HCT116 (cell line): ENCODE measurements at regions not wholly inside any gene's neighbourhood (a gene's known extent, or its start where the extent isn't known, plus 50 kb on each side); places are given as distances from the start of the nearest gene placed in this dataset.

ENCODE experiments used
- ATAC-seq: fragments of 200-7000 bp; cut with Tn5 transposase; 2 replicates; pipeline ENCODE4 v1.9.1; 2020; ENCODE audit warnings: mild to moderate bottlenecking, moderate library complexity
- BruUV-seq: library from RNA; stranded (reverse); fragments of 400-500 nt; replicated peaks from 2 replicates; lab custom pipeline; 2021; lab: Mats Ljungman, UMichigan
- CTCF ChIA-PET: fragments of 300-600 bp; sonication (Branson Sonifier 250); formaldehyde crosslinking; loops from one replicate; lab custom pipeline; 2021; ENCODE audit warnings: antibody characterized with exemption; lab: Charles Lee
- POLR2A ChIA-PET: fragments of 300-600, 350-600 bp; sonication (Branson Sonifier 250); formaldehyde crosslinking; loops from one replicate; lab custom pipeline; 2021; ENCODE audit warnings: antibody characterized with exemption; lab: Charles Lee
- RAD21 ChIA-PET, 2 experiments: fragments of 300-600 bp; sonication (Branson Sonifier 250); formaldehyde crosslinking; loops; one replicate each; lab custom pipeline; 2023; ENCODE audit warnings: low total read pairs in 2 of 2; ENCODE audit not compliant: uncharacterized antibody in 2 of 2, unreplicated experiment in 2 of 2, low non-redundant PET in 1 of 2; lab: Charles Lee
- DNase-seq: peaks from one replicate; pipeline ENCODE4 v3.0.0-alpha.2; 2010; ENCODE audit warnings: low read depth, low spot score
- H2AFZ ChIP-seq: fragments of 200-600 bp; shearing (Covaris generic), sonication (generic); 2 replicates; pipeline ENCODE4 v1.6.1; 2017; ENCODE audit warnings: low read depth, mixed run types, mixed read lengths, antibody characterized with exemption, low read length; ENCODE audit not compliant: poor library complexity, severe bottlenecking
- H3K27ac ChIP-seq: 2 replicates; pipeline ENCODE4 v1.5.1; 2012; ENCODE audit warnings: low read depth, low read length
- H3K27me3 ChIP-seq: fragments of 200-600 bp; sonication (generic); 2 replicates; pipeline ENCODE4 v1.6.1; 2016; ENCODE audit warnings: mixed run types, low read length, mixed read lengths; ENCODE audit not compliant: insufficient read depth
- H3K36me3 ChIP-seq, 2 experiments: fragments of 200-500 bp in 1 of 2; fragments of 200-600 bp in 1 of 2; sonication (Bioruptor generic) in 1 of 2; sonication (generic) in 1 of 2; 2 replicates each; pipeline versions ENCODE4 v1.5.1 to v1.6.1; 2014 to 2016; ENCODE audit warnings: low read length in 2 of 2, inconsistent platforms in 1 of 2, mixed read lengths in 1 of 2, mixed run types in 1 of 2; ENCODE audit not compliant: insufficient read depth in 2 of 2, control insufficient read depth in 1 of 2
- H3K4me1 ChIP-seq, 2 experiments: fragments of 200-600 bp in 1 of 2; sonication (generic) in 1 of 2; 2 replicates each; pipeline versions ENCODE4 v1.5.1 to v1.6.1; 2012 to 2017; ENCODE audit warnings: low read length in 2 of 2, inconsistent platforms in 1 of 2, mild to moderate bottlenecking in 1 of 2, mixed read lengths in 1 of 2, mixed run types in 1 of 2, moderate library complexity in 1 of 2; ENCODE audit not compliant: insufficient read depth in 2 of 2, control insufficient read depth in 1 of 2
- H3K4me2 ChIP-seq: fragments of 200-600 bp; sonication (generic); 2 replicates; pipeline ENCODE4 v1.6.1; 2017; ENCODE audit warnings: mixed run types, low read length, mixed read lengths
- H3K4me3 ChIP-seq, 2 experiments: fragments of 200-600 bp in 1 of 2; sonication (generic) in 1 of 2; replicated peaks in 1 of 2; 2 replicates each; pipeline ENCODE4 v1.5.1; 2011 to 2016; ENCODE audit warnings: low read length in 2 of 2, control low read depth in 1 of 2, low read depth in 1 of 2, mild to moderate bottlenecking in 1 of 2, mixed read lengths in 1 of 2, mixed run types in 1 of 2
- H3K79me2 ChIP-seq: fragments of 200-600 bp; sonication (generic); 2 replicates; pipeline ENCODE4 v1.6.1; 2017; ENCODE audit warnings: mild to moderate bottlenecking, mixed run types, low read length, moderate library complexity, mixed read lengths; ENCODE audit not compliant: insufficient read depth
- H3K9ac ChIP-seq: fragments of 200-600 bp; sonication (generic); 2 replicates; pipeline ENCODE4 v1.6.1; 2016; ENCODE audit warnings: low read length, mixed read lengths
- H3K9me2 ChIP-seq: fragments of 200-600 bp; sonication (generic), shearing (Covaris generic); 2 replicates; pipeline ENCODE4 v1.6.1; 2017; ENCODE audit warnings: mixed run types, mild to moderate bottlenecking, moderate library complexity; ENCODE audit not compliant: insufficient read depth
- H3K9me3 ChIP-seq, 2 experiments: fragments of 200-500 bp in 1 of 2; fragments of 200-600 bp in 1 of 2; sonication (Bioruptor generic) in 1 of 2; sonication (generic) in 1 of 2; 2 replicates each; pipeline ENCODE4 v1.6.1; 2014 to 2017; ENCODE audit warnings: low read length in 2 of 2, mixed read lengths in 2 of 2, inconsistent platforms in 1 of 2, low read depth in 1 of 2, mild to moderate bottlenecking in 1 of 2, mixed run types in 1 of 2, moderate library complexity in 1 of 2; ENCODE audit not compliant: control insufficient read depth in 1 of 2, insufficient read depth in 1 of 2
- H4K20me1 ChIP-seq: fragments of 200-600 bp; sonication (generic), shearing (Covaris generic); 2 replicates; pipeline ENCODE4 v1.6.1; 2017; ENCODE audit warnings: mixed run types, mild to moderate bottlenecking, moderate library complexity; ENCODE audit not compliant: insufficient read depth
- EGR1 ChIP-seq: IDR thresholded peaks from 2 replicates; pipeline ENCODE4 v1.6.1; 2012; ENCODE audit warnings: low read depth
- ELF1 ChIP-seq: IDR thresholded peaks from 2 replicates; pipeline ENCODE4 v1.6.1; 2012; ENCODE audit warnings: low read depth, borderline replicate concordance
- EZH2 ChIP-seq: fragments of 200-600 bp; sonication (generic); IDR thresholded peaks from 2 replicates; pipeline ENCODE4 v1.6.1; 2017; ENCODE audit warnings: antibody characterized with exemption, mixed run types
- EZH2phosphoT487 ChIP-seq: fragments of 200-600 bp; IDR thresholded peaks from 2 replicates; pipeline ENCODE4 v1.6.1; 2018; ENCODE audit warnings: antibody characterized with exemption, borderline replicate concordance
- FOSL1 ChIP-seq: IDR thresholded peaks from 2 replicates; pipeline ENCODE4 v1.6.1; 2012; ENCODE audit warnings: low read depth
- POLR2AphosphoS5 ChIP-seq: IDR thresholded peaks from 2 replicates; pipeline ENCODE4 v1.6.1; 2011; ENCODE audit warnings: mild to moderate bottlenecking, low read depth, low read length, moderate library complexity
- RAD21 ChIP-seq: IDR thresholded peaks from 2 replicates; pipeline ENCODE4 v1.6.1; 2012; ENCODE audit warnings: low read depth, mild to moderate bottlenecking
- SIN3A ChIP-seq: IDR thresholded peaks from 2 replicates; pipeline ENCODE4 v1.6.1; 2012; ENCODE audit warnings: low read depth
- TCF7L2 ChIP-seq: IDR thresholded peaks from 2 replicates; pipeline ENCODE4 v1.7.0; 2011; ENCODE audit warnings: borderline replicate concordance, inconsistent platforms; ENCODE audit not compliant: insufficient read depth, insufficient read length; ENCODE audit errors: extremely low read depth
- ZNF274 ChIP-seq: fragments of 200-500 bp; sonication (Bioruptor generic); IDR thresholded peaks from 2 replicates; pipeline ENCODE4 v1.6.1; 2014; ENCODE audit warnings: mild to moderate bottlenecking, low read depth, low read length, inconsistent platforms
- intact Hi-C: fragments of 100-400 bp; cut with micrococcal nuclease; formaldehyde crosslinking; loops from 2 replicates; pipeline ENCODE4 v1.10.0; 2022
- TF ChIP-seq, protein P1 (sequence below): IDR thresholded peaks from 2 replicates; pipeline ENCODE4 v1.6.1; 2011; ENCODE audit warnings: mild to moderate bottlenecking, low read length, moderate library complexity; ENCODE audit not compliant: insufficient replicate concordance; ENCODE audit errors: extremely low read depth
- TF ChIP-seq, protein P2 (sequence below): IDR thresholded peaks from 2 replicates; pipeline ENCODE4 v1.6.1; 2012

DNA sequence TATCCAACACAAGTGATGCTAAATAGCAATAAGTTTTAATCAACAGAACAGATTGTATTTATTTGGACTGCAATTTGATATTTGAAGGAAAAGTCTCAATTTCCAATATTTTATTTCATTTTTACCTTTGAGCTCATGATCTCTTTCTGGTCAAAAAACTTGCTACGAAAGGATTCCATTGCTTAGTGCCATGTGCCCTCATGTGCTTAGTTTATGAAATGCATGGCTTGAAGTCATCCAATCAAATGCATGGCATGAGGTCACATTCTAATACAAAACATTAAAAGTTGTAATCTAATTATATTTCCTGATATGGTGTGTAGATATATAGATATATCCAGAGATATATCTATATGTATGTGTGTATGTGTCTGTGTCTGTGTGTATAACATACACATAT, 321.2 kb upstream of the ADGRB3 start:
- no peak overlapping the region for H3K4me2 ChIP-seq
- H3K36me3 ChIP-seq = no peaks in the 10 kb centered on the region
- RAD21 ChIA-PET = no interaction called here
- H3K9me3 ChIP-seq = peaks cover 6 to 10% of the 10 kb centered on the region in 2 experiments; a peak in 3 of 4 replicates
- TF ChIP-seq EZH2 (no peak), SIN3A (no peak), POLR2AphosphoS5 (no peak), EGR1 (no peak), ZNF274 (no peak), EZH2phosphoT487 (no peak), FOSL1 (no peak), RAD21 (no peak), ELF1 (no peak), TCF7L2 (no peak)
- TF ChIP-seq, protein P1, sequence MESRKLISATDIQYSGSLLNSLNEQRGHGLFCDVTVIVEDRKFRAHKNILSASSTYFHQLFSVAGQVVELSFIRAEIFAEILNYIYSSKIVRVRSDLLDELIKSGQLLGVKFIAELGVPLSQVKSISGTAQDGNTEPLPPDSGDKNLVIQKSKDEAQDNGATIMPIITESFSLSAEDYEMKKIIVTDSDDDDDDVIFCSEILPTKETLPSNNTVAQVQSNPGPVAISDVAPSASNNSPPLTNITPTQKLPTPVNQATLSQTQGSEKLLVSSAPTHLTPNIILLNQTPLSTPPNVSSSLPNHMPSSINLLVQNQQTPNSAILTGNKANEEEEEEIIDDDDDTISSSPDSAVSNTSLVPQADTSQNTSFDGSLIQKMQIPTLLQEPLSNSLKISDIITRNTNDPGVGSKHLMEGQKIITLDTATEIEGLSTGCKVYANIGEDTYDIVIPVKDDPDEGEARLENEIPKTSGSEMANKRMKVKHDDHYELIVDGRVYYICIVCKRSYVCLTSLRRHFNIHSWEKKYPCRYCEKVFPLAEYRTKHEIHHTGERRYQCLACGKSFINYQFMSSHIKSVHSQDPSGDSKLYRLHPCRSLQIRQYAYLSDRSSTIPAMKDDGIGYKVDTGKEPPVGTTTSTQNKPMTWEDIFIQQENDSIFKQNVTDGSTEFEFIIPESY = no peak
- TF ChIP-seq, protein P2, sequence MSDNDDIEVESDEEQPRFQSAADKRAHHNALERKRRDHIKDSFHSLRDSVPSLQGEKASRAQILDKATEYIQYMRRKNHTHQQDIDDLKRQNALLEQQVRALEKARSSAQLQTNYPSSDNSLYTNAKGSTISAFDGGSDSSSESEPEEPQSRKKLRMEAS = no peak
- CTCF ChIA-PET = no interaction called here
- H2AFZ ChIP-seq = no peak overlapping the region
- H3K27ac ChIP-seq = no peak overlapping the region
- no peaks in the 10 kb centered on the region for H3K4me1 ChIP-seq
- H3K27me3 ChIP-seq = no peaks in the 10 kb centered on the region
- intact Hi-C loops = no loop called here
- H3K9me2 ChIP-seq = no peaks in the 10 kb centered on the region
- BruUV-seq = no TSS peak
- H3K4me3 ChIP-seq = no peak overlapping the region
- no peak overlapping the region for H3K9ac ChIP-seq
- DNase-seq (no peak), ATAC-seq (no peak)
- POLR2A ChIA-PET = no interaction called here
- H4K20me1 ChIP-seq = no peaks in the 10 kb centered on the region
- no peaks in the 10 kb centered on the region for H3K79me2 ChIP-seq
